Ovary (tissue), 7 donors: ENCODE measurements at regions not wholly inside any gene's neighbourhood (a gene's known extent, or its start where the extent isn't known, plus 50 kb on each side); places are given as distances from the start of the nearest gene placed in this dataset.
A peak's percentile ranks its signal among the peaks of the same experiment; 100 is the strongest.

ENCODE experiments used
- DNase-seq, 5 donors: peaks; one replicate each; pipeline ENCODE4 v3.0.0-alpha.2; 2019 to 2020
- H3K27ac ChIP-seq, 2 donors: fragments of 200-600 bp; one replicate each; pipeline versions ENCODE4 v1.5.1 to v1.8.0; 2019 to 2022
- H3K27me3 ChIP-seq: fragments of 200-600 bp; one replicate; pipeline ENCODE4 v1.8.0; 2022
- H3K36me3 ChIP-seq: fragments of 200-600 bp; sonication (generic); one replicate; pipeline ENCODE4 v1.5.1; 2019
- H3K4me1 ChIP-seq: one replicate; pipeline ENCODE4 v1.8.1; 2013; ENCODE audit warnings: mild to moderate bottlenecking, moderate library complexity; ENCODE audit not compliant: insufficient read depth
- H3K4me3 ChIP-seq: fragments of 200-600 bp; sonication (generic); one replicate; pipeline ENCODE4 v1.5.1; 2017
- H3K9me3 ChIP-seq, 2 donors: fragments of 200-600 bp in 1 of 2; sonication (generic) in 1 of 2; one replicate each; pipeline versions ENCODE4 v1.5.1 to v1.8.1; 2013 to 2019; ENCODE audit warnings: mild to moderate bottlenecking in 1 of 2, moderate library complexity in 1 of 2
- EP300 ChIP-seq: sonication (generic); formaldehyde crosslinking; IDR thresholded peaks from one replicate; pipeline ENCODE4 v1.6.1; 2017; ENCODE audit warnings: antibody characterized with exemption
- POLR2A ChIP-seq: fragments of 450-650 bp; IDR thresholded peaks from one replicate; pipeline ENCODE4 v1.6.1; 2017; ENCODE audit warnings: antibody characterized with exemption, mild to moderate bottlenecking, moderate library complexity
- WGBS, 3 donors: extraction: QIAGEN DNeasy Blood & Tissue Kit in 1 of 3; methylation state at CpG; one replicate each; pipeline versions ENCODE4 v1.1.5 to v1.1.7; 2013 to 2017; 5-methylcytosine and 5-hydroxymethylcytosine counted together
- intact Hi-C, 4 donors: fragments of 100-400 bp; cut with DNase I; formaldehyde crosslinking; loops; one replicate each; pipeline versions ENCODE4 v1.11.0 to v1.15.1; 2022 to 2023
- TF ChIP-seq, protein P1 (sequence below), 3 donors: fragments of 450-650 bp in 2 of 3; fragments of 200-600 bp in 1 of 3; IDR thresholded peaks; one replicate each; pipeline versions ENCODE4 v1.5.1 to v1.8.0; 2016 to 2022; ENCODE audit warnings: antibody characterized with exemption in 3 of 3, mild to moderate bottlenecking in 1 of 3
- donor health status: DM: no; HTN: no; CAD: no; lungs with moderate emphysema.
- donor health status: DM: no; HTN: no; CAD: no.
- donor health status: Bipolar disorder and iron deficiency.
- donor health status: DM: no; HTN: no; CAD: no.
- donor health status: DM: yes; HTN: yes; CAD: no.

DNA sequence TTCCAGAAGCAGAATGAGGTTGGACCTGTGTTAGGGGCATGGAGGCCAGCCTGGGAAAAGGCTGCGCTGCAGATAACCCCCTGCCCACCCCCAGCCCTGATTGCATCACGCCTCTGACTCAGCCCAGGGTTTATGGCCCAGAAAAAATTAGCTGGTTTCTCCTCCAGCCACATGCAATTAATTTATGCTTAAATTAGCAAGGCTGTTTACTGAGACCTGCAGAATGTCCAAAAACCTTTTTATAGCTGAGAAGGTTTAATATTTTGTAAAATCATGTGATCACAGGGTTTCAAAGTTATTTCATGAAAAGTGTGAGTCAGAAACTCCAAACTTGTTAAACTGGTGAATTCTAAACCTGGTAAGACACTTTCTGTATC lies 123.1 kb upstream of the HDAC4 start:
- Histone ChIP-seq H3K27me3 (no peaks in the 10 kb centered on the region), H3K36me3 (no peaks in the 10 kb centered on the region), H3K27ac (no peak overlapping the region), H3K4me1 (peaks cover 2% of the 10 kb centered on the region), H3K9me3 (no peaks in the 10 kb centered on the region), H3K4me3 (no peak overlapping the region)
- intact Hi-C loops, result no loop called here
- peak in 2 of 5 donors; percentile 35 to 47 for DNase-seq
- 6 to 10% (median 10%) methylated on average over 2 of the region's 2 CpGs for WGBS, 3 donors
- TF ChIP-seq POLR2A, result no peak
- TF ChIP-seq EP300, result no peak
- TF ChIP-seq, protein P1, sequence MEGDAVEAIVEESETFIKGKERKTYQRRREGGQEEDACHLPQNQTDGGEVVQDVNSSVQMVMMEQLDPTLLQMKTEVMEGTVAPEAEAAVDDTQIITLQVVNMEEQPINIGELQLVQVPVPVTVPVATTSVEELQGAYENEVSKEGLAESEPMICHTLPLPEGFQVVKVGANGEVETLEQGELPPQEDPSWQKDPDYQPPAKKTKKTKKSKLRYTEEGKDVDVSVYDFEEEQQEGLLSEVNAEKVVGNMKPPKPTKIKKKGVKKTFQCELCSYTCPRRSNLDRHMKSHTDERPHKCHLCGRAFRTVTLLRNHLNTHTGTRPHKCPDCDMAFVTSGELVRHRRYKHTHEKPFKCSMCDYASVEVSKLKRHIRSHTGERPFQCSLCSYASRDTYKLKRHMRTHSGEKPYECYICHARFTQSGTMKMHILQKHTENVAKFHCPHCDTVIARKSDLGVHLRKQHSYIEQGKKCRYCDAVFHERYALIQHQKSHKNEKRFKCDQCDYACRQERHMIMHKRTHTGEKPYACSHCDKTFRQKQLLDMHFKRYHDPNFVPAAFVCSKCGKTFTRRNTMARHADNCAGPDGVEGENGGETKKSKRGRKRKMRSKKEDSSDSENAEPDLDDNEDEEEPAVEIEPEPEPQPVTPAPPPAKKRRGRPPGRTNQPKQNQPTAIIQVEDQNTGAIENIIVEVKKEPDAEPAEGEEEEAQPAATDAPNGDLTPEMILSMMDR (IDR thresholded peaks at IDR 0.05), result no peak

DNA sequence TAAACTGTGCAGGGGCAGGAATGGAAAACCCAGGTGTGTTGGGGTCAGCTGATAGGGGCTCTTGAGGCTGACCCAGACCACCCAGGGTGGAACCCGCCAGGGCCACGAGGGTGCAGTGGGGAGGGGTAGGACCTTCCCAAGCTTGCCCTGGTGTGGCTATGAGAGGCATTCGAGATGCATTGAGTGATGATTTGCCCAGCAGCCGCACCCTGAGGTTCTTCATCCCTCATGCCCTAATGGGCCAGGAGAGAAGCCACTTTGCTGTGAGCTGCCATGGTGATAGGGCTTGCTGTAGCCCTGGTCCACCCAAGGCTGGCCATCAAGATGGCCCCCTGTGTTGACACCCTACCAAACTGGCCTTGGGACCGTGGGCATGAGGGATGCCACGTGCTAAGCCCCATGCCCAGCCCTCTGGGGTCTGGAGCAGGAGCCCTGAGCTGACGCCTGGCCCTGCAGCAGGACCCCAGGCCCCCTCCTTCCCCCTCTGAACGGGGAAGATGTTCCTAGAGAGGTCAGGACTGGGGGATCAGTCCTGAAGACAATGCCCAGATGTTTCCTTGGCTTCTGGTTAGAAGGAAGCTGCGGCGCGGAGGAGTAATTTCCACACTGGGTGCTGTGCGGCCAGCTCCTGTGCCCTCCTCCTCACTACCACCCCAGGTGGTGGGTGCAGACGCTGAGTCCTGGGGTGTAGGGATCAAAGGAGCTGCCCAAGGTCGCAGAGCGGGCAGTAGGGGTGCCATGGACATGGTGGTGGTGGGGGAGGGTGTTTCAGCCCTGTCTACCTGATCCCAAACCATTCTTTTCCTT lies 122.5 kb upstream of the HDAC4 start:
- no peaks in the 10 kb centered on the region for H3K27me3 ChIP-seq
- DNase-seq, result no peak

DNA sequence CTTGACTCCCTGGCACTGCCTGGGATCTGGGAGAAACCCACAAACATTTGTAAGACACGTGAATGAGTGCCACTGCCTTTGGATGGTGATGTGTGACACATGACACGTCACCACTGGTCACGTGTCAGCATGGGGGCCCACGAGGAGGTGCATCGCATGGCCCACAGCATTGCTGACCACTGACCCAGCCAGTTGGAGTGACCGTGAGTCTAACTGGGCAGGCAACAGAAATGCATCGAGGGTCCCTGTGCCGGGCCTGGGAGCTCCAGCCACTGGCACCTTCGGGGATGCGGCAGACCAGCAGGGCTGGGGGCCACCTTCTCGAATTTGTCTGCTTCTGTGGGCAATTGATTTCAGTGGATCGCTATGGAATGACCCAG lies 121.9 kb upstream of the HDAC4 start:
- WGBS, 3 donors, result 88 to 94% (median 91%) methylated on average over 12 of the region's 12 CpGs
- no peak for DNase-seq
- intact Hi-C loops, result no loop called here
- Histone ChIP-seq H3K36me3 (no peaks in the 10 kb centered on the region), H3K4me3 (no peak overlapping the region), H3K27me3 (no peaks in the 10 kb centered on the region), H3K9me3 (no peaks in the 10 kb centered on the region), H3K4me1 (peaks cover 2% of the 10 kb centered on the region), H3K27ac (no peak overlapping the region)
- no peak for TF ChIP-seq POLR2A
- TF ChIP-seq EP300, result no peak
- TF ChIP-seq, protein P1 (IDR thresholded peaks at IDR 0.05), result no peak

More for the DNA sequence above, 122.5 kb upstream of the HDAC4 start:
- intact Hi-C loops, result no loop called here
- 64 to 69% (median 66%) methylated on average over 14 to 15 of the region's 15 CpGs for WGBS, 3 donors
- H3K27ac ChIP-seq, result no peak overlapping the region
- no peaks in the 10 kb centered on the region for H3K9me3 ChIP-seq
- peaks cover 2% of the 10 kb centered on the region for H3K4me1 ChIP-seq
- TF ChIP-seq EP300 (no peak), POLR2A (no peak)
- TF ChIP-seq, protein P1 (IDR thresholded peaks at IDR 0.05), result no peak
- no peak overlapping the region for H3K4me3 ChIP-seq
- no peaks in the 10 kb centered on the region for H3K36me3 ChIP-seq

DNA sequence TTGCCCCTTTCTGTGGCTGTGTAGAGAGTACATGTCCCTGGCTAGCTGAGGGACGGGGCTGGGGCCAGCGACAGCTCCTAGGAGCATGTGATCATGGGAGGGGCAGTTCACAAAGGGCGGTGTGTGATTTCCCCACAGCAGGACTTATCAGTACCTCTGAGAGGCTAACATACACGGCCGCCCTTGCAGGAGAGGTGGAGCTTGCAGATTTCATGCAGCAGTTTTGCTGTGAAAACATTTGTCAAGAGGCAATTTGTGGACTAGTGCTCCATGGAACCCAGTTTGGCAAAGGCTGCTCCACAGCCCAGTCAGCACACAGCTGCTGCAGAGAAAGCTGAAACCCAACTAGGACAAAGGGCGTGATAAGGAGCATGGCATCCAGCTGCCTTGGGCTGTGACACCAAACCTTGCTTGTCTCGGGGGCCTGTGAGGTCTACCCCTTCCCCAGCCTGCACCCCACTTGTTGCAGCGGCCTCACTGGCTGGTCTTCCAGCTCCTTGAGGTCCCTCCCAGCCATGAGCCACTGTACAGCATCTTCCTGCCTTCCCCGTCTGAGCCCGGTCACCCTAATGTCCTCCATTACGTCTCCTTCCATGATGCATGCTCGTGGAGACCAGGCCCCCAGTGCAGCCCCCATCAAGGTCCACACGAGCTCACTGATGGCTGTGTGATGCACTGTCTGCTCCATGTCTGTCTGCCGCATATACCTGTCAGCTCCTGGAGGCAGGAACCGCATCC lies 121.4 kb upstream of the HDAC4 start:
- WGBS, 3 donors, result 74 to 84% (median 80%) methylated on average over 15 of the region's 15 CpGs
- no peak for DNase-seq
- Histone ChIP-seq H3K27ac (no peak overlapping the region), H3K27me3 (no peaks in the 10 kb centered on the region), H3K4me3 (no peak overlapping the region), H3K9me3 (no peaks in the 10 kb centered on the region), H3K4me1 (peaks cover 2% of the 10 kb centered on the region), H3K36me3 (no peaks in the 10 kb centered on the region)
- no peak for TF ChIP-seq EP300
- TF ChIP-seq POLR2A, result no peak
- TF ChIP-seq, protein P1 (IDR thresholded peaks at IDR 0.05), result no peak
- intact Hi-C loops, result no loop called here
